IgD-negative memory B cell (primary cell): ENCODE measurements at regions not wholly inside any gene's neighbourhood (a gene's known extent, or its start where the extent isn't known, plus 50 kb on each side); places are given as distances from the start of the nearest gene placed in this dataset.
"Not testable (repeated sequence)": the region's sequence is repeated elsewhere in the genome, so short reads cannot be mapped to it uniquely, and the experiment has no call there.

ENCODE experiments used
- H3K27ac Mint-ChIP-seq, 3 donors: one replicate each; pipeline ENCODE4 v1.8.0; 2020 to 2022; ENCODE audit warnings: mild to moderate bottlenecking in 3 of 3, mixed read lengths in 3 of 3, moderate library complexity in 1 of 3
- H3K27me3 Mint-ChIP-seq: one replicate; pipeline ENCODE4 v1.8.0; 2021; ENCODE audit warnings: mixed read lengths
- H3K36me3 Mint-ChIP-seq: one replicate; pipeline ENCODE4 v1.8.0; 2020; ENCODE audit warnings: mild to moderate bottlenecking, mixed read lengths
- H3K4me1 Mint-ChIP-seq, 3 donors: one replicate each; pipeline ENCODE4 v1.8.0; 2020 to 2022; ENCODE audit warnings: mixed read lengths in 3 of 3, mild to moderate bottlenecking in 1 of 3
- H3K4me3 Mint-ChIP-seq, 4 donors: one replicate each; pipeline ENCODE4 v1.8.0; 2020 to 2022; ENCODE audit warnings: mild to moderate bottlenecking in 4 of 4, mixed read lengths in 4 of 4, moderate library complexity in 3 of 4
- H3K9me3 Mint-ChIP-seq, 3 donors: one replicate each; pipeline ENCODE4 v1.8.0; 2020 to 2021; ENCODE audit warnings: mixed read lengths in 3 of 3, mild to moderate bottlenecking in 1 of 3

- Mint-ChIP-seq H3K9me3 (no peaks in the 10 kb centered on the region), H3K4me1 (peaks cover 0 to 1% (median 0%) of the 10 kb centered on the region in 3 donors), H3K4me3 (no peak overlapping the region), H3K27me3 (no peaks in the 10 kb centered on the region), H3K36me3 (no peaks in the 10 kb centered on the region), H3K27ac (no peak overlapping the region)
Measured at GRCh38 chrX:93868289-93868965, 194.4 kb downstream of the FAM133A start.

- peaks cover 0 to 13% (median 6%) of the 10 kb centered on the region in 3 donors for H3K9me3 Mint-ChIP-seq
- no peak overlapping the region for H3K4me3 Mint-ChIP-seq
- H3K27me3 Mint-ChIP-seq: peaks cover 3% of the 10 kb centered on the region
- H3K4me1 Mint-ChIP-seq: peaks cover 0 to 1% (median 0%) of the 10 kb centered on the region in 3 donors
- no peaks in the 10 kb centered on the region for H3K36me3 Mint-ChIP-seq
- no peak overlapping the region for H3K27ac Mint-ChIP-seq
Measured at GRCh38 chrX:93874554-93874953, 200.5 kb downstream of the FAM133A start.

- Mint-ChIP-seq H3K27ac (no peak overlapping the region), H3K4me1 (peaks cover 0 to 1% (median 0%) of the 10 kb centered on the region in 3 donors), H3K9me3 (peaks cover 0 to 13% (median 6%) of the 10 kb centered on the region in 3 donors), H3K27me3 (peaks cover 3% of the 10 kb centered on the region), H3K36me3 (no peaks in the 10 kb centered on the region), H3K4me3 (no peak overlapping the region)
Measured at GRCh38 chrX:93875621-93876282, 201.7 kb downstream of the FAM133A start.

GRCh38 chrX:93921041-93921440, 247.0 kb downstream of the FAM133A start:
- H3K4me3 Mint-ChIP-seq, H3K9me3 Mint-ChIP-seq, H3K27ac Mint-ChIP-seq, H3K36me3 Mint-ChIP-seq, H3K4me1 Mint-ChIP-seq, H3K27me3 Mint-ChIP-seq: not testable (repeated sequence)

- Mint-ChIP-seq H3K27ac (no peak overlapping the region), H3K9me3 (peaks cover 0 to 4% (median 0%) of the 10 kb centered on the region in 3 donors), H3K27me3 (no peaks in the 10 kb centered on the region), H3K36me3 (peaks cover 2% of the 10 kb centered on the region), H3K4me1 (no peaks in the 10 kb centered on the region), H3K4me3 (no peak overlapping the region)
Measured at GRCh38 chrX:93932471-93933220, 258.6 kb downstream of the FAM133A start.

GRCh38 chrX:93977641-93978040, 303.6 kb downstream of the FAM133A start:
- Mint-ChIP-seq H3K27me3 (no peaks in the 10 kb centered on the region), H3K27ac (no peak overlapping the region), H3K9me3 (peaks cover 0 to 4% (median 3%) of the 10 kb centered on the region in 3 donors), H3K4me3 (no peak overlapping the region), H3K4me1 (no peaks in the 10 kb centered on the region), H3K36me3 (no peaks in the 10 kb centered on the region)

GRCh38 chrX:93985344-93986307, 311.6 kb downstream of the FAM133A start:
- Mint-ChIP-seq H3K9me3 (peaks cover 2 to 5% (median 3%) of the 10 kb centered on the region in 3 donors), H3K27ac (no peak overlapping the region), H3K4me3 (peak overlapping the region in 1 of 4 donors; percentile 75), H3K36me3 (no peaks in the 10 kb centered on the region), H3K4me1 (no peaks in the 10 kb centered on the region), H3K27me3 (no peaks in the 10 kb centered on the region)
